Stimulated activated naive B cell treated with anti-CD40 and anti-IgM and Interleukin-4, amounts not matched to agents 10 μg/mL and 1 μg/mL and 100 μg/mL, for 72 hours (primary cell): ENCODE measurements at regions not wholly inside any gene's neighbourhood (a gene's known extent, or its start where the extent isn't known, plus 50 kb on each side); places are given as distances from the start of the nearest gene placed in this dataset.
A peak's percentile ranks its signal among the peaks of the same experiment; 100 is the strongest.

Experiments used
- ATAC-seq, 2 donors: fragments of 150-1000 bp; cut with Tn5 transposase; replicated peaks; 2 replicates each; pipeline ENCODE4 v1.10.0; 2021; ENCODE audit warnings: moderate library complexity in 1 of 2
- DNase-seq: peaks from one replicate; pipeline ENCODE4 v3.0.0; 2021
- H3K27ac Mint-ChIP-seq: one replicate; pipeline ENCODE4 v1.8.0; 2022; ENCODE audit warnings: mild to moderate bottlenecking, mixed read lengths
- H3K27me3 Mint-ChIP-seq, 2 donors: one replicate each; pipeline ENCODE4 v1.8.0; 2022; ENCODE audit warnings: mixed read lengths in 2 of 2
- H3K36me3 Mint-ChIP-seq, 2 donors: one replicate each; pipeline ENCODE4 v1.8.0; 2022; ENCODE audit warnings: mixed read lengths in 2 of 2, mild to moderate bottlenecking in 1 of 2
- H3K4me1 Mint-ChIP-seq, 2 donors: one replicate each; pipeline ENCODE4 v1.8.0; 2022; ENCODE audit warnings: mixed read lengths in 2 of 2, mild to moderate bottlenecking in 1 of 2
- H3K4me3 Mint-ChIP-seq, 2 donors: one replicate each; pipeline ENCODE4 v1.8.0; 2022; ENCODE audit warnings: mild to moderate bottlenecking in 2 of 2, mixed read lengths in 2 of 2, moderate library complexity in 1 of 2
- H3K9me3 Mint-ChIP-seq, 2 donors: one replicate each; pipeline ENCODE4 v1.8.0; 2022; ENCODE audit warnings: mixed read lengths in 2 of 2, mild to moderate bottlenecking in 1 of 2

DNA sequence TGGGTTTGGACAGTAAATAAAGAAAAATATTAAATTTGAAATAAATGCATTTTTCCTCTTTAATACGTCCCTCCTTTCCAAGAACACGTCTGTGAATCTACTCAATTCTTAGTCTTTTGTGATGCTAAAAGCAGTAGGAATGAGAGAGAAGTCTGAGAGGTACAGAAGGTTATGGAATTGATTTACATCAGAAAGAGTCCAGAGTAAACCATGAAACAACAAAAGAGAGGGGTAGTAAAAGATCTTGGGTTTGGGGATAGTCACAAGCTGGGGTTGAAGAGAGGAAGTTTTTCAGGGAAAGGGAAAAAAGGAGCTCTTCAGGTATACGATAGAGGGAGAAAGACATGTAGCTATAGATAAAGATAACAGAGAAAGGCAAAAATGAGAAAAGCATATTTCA, 215.4 kb downstream of the RAB28 start:
- Mint-ChIP-seq H3K4me3 (no peak overlapping the region), H3K27me3 (no peaks in the 10 kb centered on the region), H3K36me3 (peaks cover 10 to 13% of the 10 kb centered on the region in 2 donors), H3K9me3 (peaks cover 7 to 8% of the 10 kb centered on the region in 2 donors), H3K27ac (no peak overlapping the region), H3K4me1 (peaks cover 4 to 11% of the 10 kb centered on the region in 2 donors)
- DNase-seq = no peak
- ATAC-seq = no peak

DNA sequence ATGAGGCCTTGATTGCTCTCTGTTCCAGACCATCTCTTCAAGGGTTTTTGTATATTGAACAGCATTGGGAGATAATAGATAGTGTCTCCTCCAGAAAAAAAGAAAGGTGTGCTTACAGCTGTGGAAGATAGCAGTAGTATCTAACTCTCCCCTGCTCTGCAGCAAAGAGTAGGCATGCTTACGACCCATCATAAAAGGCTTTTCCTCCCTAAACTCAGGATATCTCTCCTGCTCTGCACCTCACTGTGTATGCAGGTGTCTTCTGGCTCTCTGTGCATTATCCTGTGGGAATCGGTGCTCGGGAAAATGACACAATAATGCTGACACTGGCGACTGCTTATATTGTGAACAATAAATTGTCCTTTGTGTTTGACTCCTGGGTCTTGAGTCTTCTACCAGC, 216.0 kb downstream of the RAB28 start:
- Mint-ChIP-seq H3K4me1 (peaks cover 4 to 11% of the 10 kb centered on the region in 2 donors), H3K27ac (no peak overlapping the region), H3K36me3 (peaks cover 10 to 16% of the 10 kb centered on the region in 2 donors), H3K27me3 (no peaks in the 10 kb centered on the region), H3K9me3 (peaks cover 5 to 6% of the 10 kb centered on the region in 2 donors), H3K4me3 (no peak overlapping the region)
- ATAC-seq (no peak), DNase-seq (no peak)

DNA sequence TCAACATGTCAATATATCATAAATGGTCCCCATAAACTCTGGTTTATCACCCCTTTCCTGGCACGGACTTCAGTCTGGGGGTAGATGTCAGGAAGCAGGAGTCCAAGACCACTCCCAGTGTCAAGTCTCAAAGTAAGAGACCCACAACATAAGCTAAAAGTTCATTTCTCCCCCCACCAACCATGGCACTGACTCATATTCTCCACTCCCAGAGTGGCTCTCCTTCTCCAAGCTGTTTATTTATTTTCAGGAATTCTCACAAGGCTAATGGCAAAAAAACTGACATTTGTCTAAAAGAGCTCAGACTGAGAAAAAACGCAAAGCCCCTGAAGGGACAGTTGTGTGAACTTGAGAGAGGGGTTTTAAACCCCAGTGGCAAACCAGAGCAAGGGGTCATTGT, 217.0 kb downstream of the RAB28 start:
- no peak for DNase-seq
- peaks cover 4 to 11% of the 10 kb centered on the region in 2 donors for H3K4me1 Mint-ChIP-seq
- no peak overlapping the region for H3K4me3 Mint-ChIP-seq
- ATAC-seq = no peak
- no peaks in the 10 kb centered on the region for H3K27me3 Mint-ChIP-seq
- peaks cover 5 to 8% of the 10 kb centered on the region in 2 donors for H3K9me3 Mint-ChIP-seq
- no peak overlapping the region for H3K27ac Mint-ChIP-seq
- peaks cover 10 to 16% of the 10 kb centered on the region in 2 donors for H3K36me3 Mint-ChIP-seq

DNA sequence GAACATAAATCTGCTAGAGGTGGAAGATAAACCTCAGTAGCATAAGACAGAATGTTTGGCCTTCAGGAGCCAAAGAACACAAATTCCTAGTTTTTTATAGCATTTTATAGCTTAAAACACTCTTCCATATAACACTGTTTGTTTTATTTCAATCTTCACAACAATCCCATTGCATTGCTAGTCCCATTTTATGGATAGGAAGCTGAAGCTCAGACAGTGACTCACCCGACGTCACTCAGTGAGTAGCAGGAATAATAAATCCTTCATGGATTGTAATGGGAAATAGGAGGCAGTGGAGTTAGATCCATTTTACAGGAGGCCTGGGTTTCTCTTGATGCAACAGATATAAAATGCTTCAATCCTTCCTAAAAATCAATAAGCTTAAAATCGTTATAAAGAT, 217.5 kb downstream of the RAB28 start:
- DNase-seq (no peak), ATAC-seq (no peak)
- no peak overlapping the region for H3K4me3 Mint-ChIP-seq
- no peaks in the 10 kb centered on the region for H3K27me3 Mint-ChIP-seq
- peaks cover 4 to 11% of the 10 kb centered on the region in 2 donors for H3K4me1 Mint-ChIP-seq
- H3K9me3 Mint-ChIP-seq = peaks cover 5 to 8% of the 10 kb centered on the region in 2 donors
- H3K36me3 Mint-ChIP-seq = peaks cover 10 to 16% of the 10 kb centered on the region in 2 donors
- no peak overlapping the region for H3K27ac Mint-ChIP-seq

DNA sequence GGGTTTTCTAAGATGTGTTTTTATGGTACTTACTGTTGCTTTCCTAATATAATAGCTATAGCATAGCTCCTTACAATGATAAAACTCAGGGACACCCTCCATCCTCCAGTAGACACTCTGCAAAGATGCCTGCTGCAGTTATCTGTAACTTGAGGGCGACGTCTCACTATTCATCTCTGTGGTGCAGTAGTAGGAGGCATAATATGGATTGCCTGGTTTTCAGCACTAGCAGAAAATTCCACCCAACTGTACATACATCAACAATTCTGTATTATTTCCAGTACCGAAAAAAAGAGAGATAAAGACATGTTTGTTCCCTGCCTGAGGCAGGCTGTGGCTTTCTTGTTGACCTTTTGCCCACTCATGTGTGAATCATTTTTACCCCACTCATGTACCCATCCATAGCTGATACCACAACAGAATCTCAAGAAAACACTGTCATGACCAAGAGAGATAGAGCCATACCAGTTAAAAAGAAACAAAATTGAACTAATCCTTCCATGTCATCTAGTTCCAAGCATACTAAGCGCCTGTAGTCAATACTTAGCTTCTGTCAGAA, 220.1 kb downstream of the RAB28 start:
- Mint-ChIP-seq H3K36me3 (peaks cover 3 to 11% of the 10 kb centered on the region in 2 donors), H3K4me3 (no peak overlapping the region), H3K27me3 (no peaks in the 10 kb centered on the region), H3K4me1 (peaks cover 4 to 11% of the 10 kb centered on the region in 2 donors), H3K9me3 (peaks cover 0 to 2% of the 10 kb centered on the region in 2 donors), H3K27ac (no peak overlapping the region)
- DNase-seq = no peak
- peak; percentile 18 to 54 for ATAC-seq

DNA sequence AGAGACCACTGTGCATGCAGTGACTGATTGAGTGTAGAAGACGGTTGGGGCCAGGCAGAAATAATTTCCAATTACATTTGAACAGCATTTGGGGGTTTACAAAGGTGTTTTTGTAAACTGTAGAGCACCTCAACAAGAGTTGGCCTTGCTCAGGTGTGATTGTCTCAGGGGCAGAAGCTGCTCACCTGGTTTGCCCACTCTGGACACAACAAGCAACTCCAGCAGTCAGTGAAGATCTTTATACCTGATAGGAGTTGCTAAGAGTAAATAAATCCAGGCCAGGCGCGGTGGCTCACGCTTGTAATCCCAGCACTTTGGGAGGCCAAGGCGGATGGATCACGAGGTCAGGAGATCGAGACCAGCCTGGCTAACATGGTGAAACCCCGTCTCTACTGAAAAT, 221.3 kb downstream of the RAB28 start:
- H3K4me3 Mint-ChIP-seq = no peak overlapping the region
- H3K36me3 Mint-ChIP-seq = peaks cover 3 to 11% of the 10 kb centered on the region in 2 donors
- peaks cover 4 to 11% of the 10 kb centered on the region in 2 donors for H3K4me1 Mint-ChIP-seq
- ATAC-seq (no peak), DNase-seq (no peak)
- H3K27me3 Mint-ChIP-seq = no peaks in the 10 kb centered on the region
- H3K27ac Mint-ChIP-seq = no peak overlapping the region
- peaks cover 0 to 3% of the 10 kb centered on the region in 2 donors for H3K9me3 Mint-ChIP-seq

DNA sequence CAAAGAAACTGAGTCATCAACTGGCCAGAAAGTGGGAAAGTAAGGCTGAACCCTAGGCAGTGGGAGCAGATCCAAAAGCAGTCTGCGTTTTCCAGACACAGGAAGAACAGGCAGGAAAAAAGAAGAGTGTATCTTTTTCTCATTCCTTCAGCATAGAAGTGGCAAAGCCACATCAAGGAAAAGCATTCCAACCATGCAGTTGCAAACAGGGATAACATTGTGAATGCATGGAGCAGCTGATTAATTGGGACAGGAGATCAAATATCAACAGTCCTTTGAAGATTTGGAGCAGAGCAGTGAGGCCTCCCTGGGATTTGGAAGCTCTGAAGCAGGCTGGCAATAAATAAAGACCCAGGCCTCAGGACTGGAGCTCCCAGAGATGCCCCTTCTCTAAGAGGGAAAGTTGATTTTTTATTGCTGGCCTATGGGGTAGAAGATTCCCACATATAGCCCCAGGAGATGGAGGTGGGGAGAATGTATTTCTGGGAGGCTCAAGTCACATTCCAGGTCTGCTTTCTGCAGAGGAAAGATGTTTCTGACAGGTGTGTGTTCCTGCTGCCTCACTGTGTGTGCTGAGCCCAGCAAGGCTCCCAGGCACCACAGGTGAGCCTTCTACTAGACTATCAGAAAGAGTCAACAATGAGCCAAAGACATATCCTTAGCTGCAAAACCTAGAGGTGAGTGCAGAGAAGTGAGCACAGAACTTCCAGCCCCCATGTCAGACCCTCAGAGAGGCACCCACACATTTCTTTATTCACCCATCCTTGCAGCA, 222.5 kb downstream of the RAB28 start:
- Mint-ChIP-seq H3K36me3 (peaks cover 3 to 11% of the 10 kb centered on the region in 2 donors), H3K27ac (no peak overlapping the region), H3K9me3 (peaks cover 0 to 4% of the 10 kb centered on the region in 2 donors), H3K27me3 (no peaks in the 10 kb centered on the region), H3K4me3 (no peak overlapping the region), H3K4me1 (peaks cover 4 to 11% of the 10 kb centered on the region in 2 donors)
- ATAC-seq = no peak
- DNase-seq = no peak

DNA sequence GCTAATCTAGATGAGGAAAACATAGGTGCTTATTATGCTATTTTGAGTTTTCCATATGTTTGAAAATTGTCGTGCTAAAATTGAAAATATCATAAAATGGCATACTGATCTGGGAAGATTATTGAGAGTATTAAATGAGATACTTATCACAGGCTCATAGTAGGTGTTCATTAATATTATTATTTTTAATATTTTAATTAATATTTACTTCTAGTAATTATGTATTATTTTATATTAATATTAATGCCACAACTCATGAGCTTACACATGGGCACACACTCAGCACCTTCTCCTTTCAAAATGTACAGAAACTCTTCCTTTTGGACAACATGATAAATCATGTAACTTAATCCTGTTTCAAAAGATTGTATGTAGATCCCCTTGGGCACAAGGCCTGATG, 223.6 kb downstream of the RAB28 start:
- no peak overlapping the region for H3K27ac Mint-ChIP-seq
- no peak overlapping the region for H3K4me3 Mint-ChIP-seq
- peaks cover 0 to 4% of the 10 kb centered on the region in 2 donors for H3K9me3 Mint-ChIP-seq
- H3K4me1 Mint-ChIP-seq = peaks cover 4 to 11% of the 10 kb centered on the region in 2 donors
- H3K27me3 Mint-ChIP-seq = no peaks in the 10 kb centered on the region
- DNase-seq (no peak), ATAC-seq (no peak)
- H3K36me3 Mint-ChIP-seq = peaks cover 2 to 11% of the 10 kb centered on the region in 2 donors

DNA sequence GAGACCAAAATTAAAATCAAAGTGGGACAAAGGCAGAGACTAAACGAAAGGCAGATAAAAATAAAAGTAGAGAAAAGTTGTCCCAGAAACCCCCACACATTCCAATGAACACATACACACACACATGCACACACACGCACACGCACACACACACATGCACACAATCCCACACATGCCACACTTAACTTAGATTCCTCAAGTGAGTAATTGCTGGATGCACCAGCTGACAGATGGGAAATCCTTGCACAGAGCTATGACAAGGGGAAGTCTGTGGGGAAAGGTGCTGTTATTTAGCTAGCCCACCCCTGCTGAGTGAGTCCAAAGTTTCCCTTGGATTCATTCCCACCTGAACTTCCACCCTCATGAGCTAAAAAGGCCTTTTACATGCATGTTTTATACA, 233.9 kb downstream of the RAB28 start:
- Mint-ChIP-seq H3K9me3 (peaks cover 11 to 31% of the 10 kb centered on the region in 2 donors), H3K4me3 (no peak overlapping the region), H3K27ac (no peak overlapping the region), H3K36me3 (peaks cover 7 to 26% of the 10 kb centered on the region in 2 donors), H3K4me1 (no peaks in the 10 kb centered on the region), H3K27me3 (no peaks in the 10 kb centered on the region)
- ATAC-seq (no peak), DNase-seq (no peak)

DNA sequence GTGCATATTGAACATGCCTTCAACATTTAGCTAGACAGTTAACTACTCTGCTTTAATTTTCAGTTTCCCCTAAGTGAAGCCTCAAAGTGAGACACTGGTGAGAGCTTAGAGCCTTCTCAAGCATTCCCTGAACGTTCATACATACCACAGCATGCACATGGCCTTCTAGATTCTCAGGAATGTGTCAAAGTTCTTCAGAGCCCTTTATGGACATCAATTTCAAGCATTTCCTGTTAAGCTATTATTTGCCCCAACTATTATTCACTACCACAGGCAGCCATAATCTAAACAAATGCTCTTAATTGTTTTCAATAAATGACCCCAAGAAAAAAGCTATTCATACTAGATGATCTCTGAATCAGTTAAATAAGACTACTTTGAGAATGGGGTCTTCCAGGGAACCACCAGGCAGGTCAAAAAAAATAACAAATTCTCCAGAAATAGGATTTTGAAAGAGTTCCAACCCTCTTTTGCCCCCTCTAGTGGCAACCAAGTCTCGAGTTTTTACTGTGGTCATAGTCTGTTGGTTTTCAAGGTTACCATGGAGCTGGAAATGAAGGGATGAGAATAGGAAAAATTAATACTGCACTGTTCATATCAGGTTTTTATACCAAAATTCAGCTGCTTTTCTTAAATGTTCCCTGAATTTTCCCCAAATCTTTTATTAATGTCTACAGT, 235.4 kb downstream of the RAB28 start:
- peaks cover 7 to 26% of the 10 kb centered on the region in 2 donors for H3K36me3 Mint-ChIP-seq
- DNase-seq (no peak), ATAC-seq (no peak)
- H3K27ac Mint-ChIP-seq = no peak overlapping the region
- H3K27me3 Mint-ChIP-seq = no peaks in the 10 kb centered on the region
- H3K4me1 Mint-ChIP-seq = no peaks in the 10 kb centered on the region
- H3K9me3 Mint-ChIP-seq = peaks cover 11 to 31% of the 10 kb centered on the region in 2 donors
- H3K4me3 Mint-ChIP-seq = no peak overlapping the region

DNA sequence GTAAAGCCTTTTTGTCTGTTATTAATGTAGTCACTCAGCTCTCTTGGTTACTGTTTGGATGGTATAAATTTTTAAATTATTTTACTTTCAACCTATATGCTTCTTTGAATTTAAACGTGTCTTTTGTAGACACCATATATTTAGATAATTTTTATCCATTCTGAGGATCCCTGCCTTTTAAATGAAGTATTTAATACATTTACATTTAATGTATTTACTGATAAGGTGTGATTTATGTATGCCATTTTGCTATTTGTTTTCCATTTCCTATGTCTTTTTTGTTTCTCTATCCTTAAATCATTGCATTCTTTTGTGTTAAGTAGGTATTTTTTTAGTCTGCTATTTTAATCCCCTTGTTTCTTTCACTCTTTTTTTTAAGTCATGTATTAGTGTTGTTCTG, 238.0 kb downstream of the RAB28 start:
- Mint-ChIP-seq H3K27me3 (no peaks in the 10 kb centered on the region), H3K27ac (no peak overlapping the region), H3K9me3 (peaks cover 13 to 31% of the 10 kb centered on the region in 2 donors), H3K4me3 (no peak overlapping the region), H3K36me3 (peaks cover 9 to 25% of the 10 kb centered on the region in 2 donors), H3K4me1 (no peaks in the 10 kb centered on the region)
- ATAC-seq = no peak
- DNase-seq = no peak

DNA sequence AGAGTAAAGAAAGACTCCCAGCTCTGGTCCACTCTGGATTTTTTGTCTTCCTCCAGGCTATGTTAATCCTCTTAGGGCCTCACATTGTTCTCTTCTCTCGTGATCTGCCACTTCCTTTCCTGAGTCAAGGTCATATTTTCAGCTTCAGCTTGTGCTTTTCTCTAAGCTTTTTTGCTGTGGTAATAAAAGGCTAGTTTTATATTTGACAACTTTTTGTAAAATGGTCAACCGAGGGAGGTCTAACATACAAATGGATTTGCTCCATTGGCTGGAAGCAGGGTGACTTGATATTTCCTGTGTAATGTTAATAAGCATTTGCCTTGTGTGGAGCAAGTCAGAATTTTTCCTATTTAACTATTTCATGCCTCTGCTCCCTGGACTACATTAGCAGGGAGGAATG, 239.7 kb downstream of the RAB28 start:
- H3K36me3 Mint-ChIP-seq = peaks cover 8 to 20% of the 10 kb centered on the region in 2 donors
- DNase-seq (no peak), ATAC-seq (no peak)
- peaks cover 13 to 23% of the 10 kb centered on the region in 2 donors for H3K9me3 Mint-ChIP-seq
- no peaks in the 10 kb centered on the region for H3K4me1 Mint-ChIP-seq
- H3K27me3 Mint-ChIP-seq = no peaks in the 10 kb centered on the region
- H3K4me3 Mint-ChIP-seq = no peak overlapping the region
- no peak overlapping the region for H3K27ac Mint-ChIP-seq

DNA sequence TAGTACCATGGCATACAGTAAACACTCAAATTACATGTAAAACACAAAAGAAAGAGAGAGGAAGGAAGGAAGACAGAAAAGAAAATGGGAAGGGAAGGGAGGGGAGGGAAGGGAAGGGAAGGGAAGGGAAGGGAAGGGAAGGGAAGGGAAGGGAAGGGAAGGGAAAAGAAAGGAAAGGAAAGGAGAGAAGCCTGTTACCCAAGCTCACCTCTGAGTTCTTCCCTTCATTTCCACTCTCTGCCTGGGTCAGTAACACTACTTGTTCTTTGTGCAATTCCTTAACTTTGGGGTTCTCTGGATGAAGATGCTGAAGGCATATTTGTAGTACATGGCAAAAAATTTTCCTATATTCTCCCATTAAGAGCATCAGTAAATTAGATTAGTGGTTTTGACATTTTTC, 241.0 kb downstream of the RAB28 start:
- H3K4me3 Mint-ChIP-seq = no peak overlapping the region
- DNase-seq (no peak), ATAC-seq (no peak)
- H3K27ac Mint-ChIP-seq = no peak overlapping the region
- peaks cover 8 to 17% of the 10 kb centered on the region in 2 donors for H3K36me3 Mint-ChIP-seq
- peaks cover 12 to 17% of the 10 kb centered on the region in 2 donors for H3K9me3 Mint-ChIP-seq
- no peaks in the 10 kb centered on the region for H3K27me3 Mint-ChIP-seq
- no peaks in the 10 kb centered on the region for H3K4me1 Mint-ChIP-seq

DNA sequence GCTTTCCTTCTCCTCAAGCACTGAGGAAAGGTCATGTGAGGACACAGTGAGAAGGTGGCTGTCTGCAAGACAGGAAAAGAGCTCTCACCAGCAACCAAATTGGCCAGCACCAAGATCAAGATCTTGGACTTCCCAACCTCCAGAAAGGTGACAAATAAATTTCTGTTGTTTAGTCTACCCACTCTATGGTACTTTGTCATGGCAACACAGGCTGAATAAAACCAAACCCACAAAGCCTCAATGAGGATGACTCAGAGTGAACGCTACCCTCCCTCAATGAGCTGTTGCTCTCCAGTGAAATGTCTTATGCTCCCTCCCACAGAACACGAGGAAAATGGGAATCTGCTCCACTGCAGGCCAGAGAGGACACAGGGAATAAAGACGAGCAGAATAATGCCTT, 244.1 kb downstream of the RAB28 start:
- Mint-ChIP-seq H3K4me3 (no peak overlapping the region), H3K9me3 (peaks cover 0 to 2% of the 10 kb centered on the region in 2 donors), H3K36me3 (peaks cover 3 to 8% of the 10 kb centered on the region in 2 donors), H3K4me1 (peaks cover 0 to 2% of the 10 kb centered on the region in 2 donors), H3K27me3 (no peaks in the 10 kb centered on the region), H3K27ac (no peak overlapping the region)
- DNase-seq = no peak
- ATAC-seq = peak in 1 of 2 donors; percentile 29
